GM23248 (cell line): ENCODE measurements at regions not wholly inside any gene's neighbourhood (a gene's known extent, or its start where the extent isn't known, plus 50 kb on each side); places are given as distances from the start of the nearest gene placed in this dataset.

Experiments used
- DNase-seq: peaks from one replicate; pipeline ENCODE4 v3.0.0-alpha.2; 2015
- H2AFZ ChIP-seq: fragments of 200-600 bp; sonication (generic); 2 replicates; pipeline ENCODE4 v1.6.1; 2016; ENCODE audit warnings: antibody characterized with exemption
- H3F3A ChIP-seq: fragments of 200-600 bp; sonication (generic); 2 replicates; pipeline ENCODE4 v1.6.1; 2016; ENCODE audit warnings: mild to moderate bottlenecking, antibody characterized with exemption, mixed run types; ENCODE audit not compliant: insufficient read depth
- H3K27ac ChIP-seq: fragments of 200-600 bp; sonication (generic); 2 replicates; pipeline ENCODE4 v1.5.1; 2016; ENCODE audit warnings: mild to moderate bottlenecking
- H3K27me3 ChIP-seq: fragments of 200-600 bp; sonication (generic); replicated peaks from 2 replicates; pipeline ENCODE4 v1.6.1; 2016; ENCODE audit warnings: mild to moderate bottlenecking; ENCODE audit not compliant: insufficient read depth
- H3K36me3 ChIP-seq: fragments of 200-600 bp; sonication (generic); 2 replicates; pipeline ENCODE4 v1.6.1; 2016; ENCODE audit warnings: low read depth, mild to moderate bottlenecking
- H3K4me1 ChIP-seq: fragments of 200-600 bp; sonication (generic); 2 replicates; pipeline ENCODE4 v1.6.1; 2016; ENCODE audit warnings: mild to moderate bottlenecking; ENCODE audit not compliant: insufficient read depth
- H3K4me2 ChIP-seq: fragments of 200-600 bp; sonication (generic); one replicate; pipeline ENCODE4 v1.6.1; 2016; ENCODE audit warnings: mild to moderate bottlenecking; ENCODE audit not compliant: unreplicated experiment
- H3K4me3 ChIP-seq: fragments of 200-600 bp; sonication (generic); 2 replicates; pipeline ENCODE4 v1.5.1; 2016; ENCODE audit warnings: mild to moderate bottlenecking
- H3K79me2 ChIP-seq: fragments of 200-600 bp; sonication (generic); 2 replicates; pipeline ENCODE4 v1.6.1; 2016; ENCODE audit warnings: mild to moderate bottlenecking; ENCODE audit not compliant: insufficient read depth
- H3K9ac ChIP-seq: fragments of 200-600 bp; sonication (generic); 2 replicates; pipeline ENCODE4 v1.6.1; 2016; ENCODE audit warnings: mild to moderate bottlenecking
- H3K9me2 ChIP-seq: fragments of 200-600 bp; sonication (generic); 2 replicates; pipeline ENCODE4 v1.6.1; 2016; ENCODE audit warnings: mixed run types, mild to moderate bottlenecking, moderate library complexity; ENCODE audit not compliant: insufficient read depth
- H3K9me3 ChIP-seq: fragments of 200-600 bp; sonication (generic); one replicate; pipeline ENCODE4 v1.6.1; 2017; ENCODE audit warnings: low read depth
- H4K20me1 ChIP-seq: fragments of 200-600 bp; sonication (generic); 2 replicates; pipeline ENCODE4 v1.6.0; 2016; ENCODE audit not compliant: insufficient read depth
- EZH2 ChIP-seq: fragments of 200-600 bp; sonication (generic); IDR thresholded peaks from 2 replicates; pipeline ENCODE4 v1.6.1; 2018; ENCODE audit warnings: antibody characterized with exemption, mild to moderate bottlenecking; ENCODE audit not compliant: insufficient read depth, poor library complexity, severe bottlenecking
- EZH2phosphoT487 ChIP-seq: fragments of 200-600 bp; sonication (generic); IDR thresholded peaks from 2 replicates; pipeline ENCODE4 v1.6.1; 2018; ENCODE audit warnings: antibody characterized with exemption, moderate library complexity, mild to moderate bottlenecking, low read depth; ENCODE audit not compliant: insufficient read depth
- WGBS, 2 experiments: methylation state at CpG; one replicate each; pipeline ENCODE4 v1.1.6; 2015 to 2017; ENCODE audit warnings: low lambda C conversion rate in 2 of 2, low coverage in 1 of 2; ENCODE audit errors: missing lambda C conversion rate in 2 of 2; 5-methylcytosine and 5-hydroxymethylcytosine counted together
- in situ Hi-C: fragments of 300-500 bp; cut with MboI; formaldehyde crosslinking; loops from 2 replicates; pipeline ENCODE4 v1.15.0; 2020

DNA sequence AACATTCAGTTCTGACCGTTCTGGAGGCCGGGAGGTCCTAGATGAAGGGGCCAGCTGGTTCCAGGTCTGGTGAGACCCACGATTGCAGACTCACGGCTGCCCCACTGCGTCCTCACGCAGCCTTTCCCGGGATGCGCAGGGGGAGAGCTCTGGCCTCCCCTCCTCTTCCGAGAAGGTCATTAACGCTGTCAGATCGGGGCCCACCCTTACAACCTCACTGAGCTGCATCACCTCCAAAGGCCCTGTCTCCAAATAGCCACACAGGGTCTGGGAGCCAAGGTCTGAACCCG is 66.6 kb upstream of the PPP1R26 start:
- Histone ChIP-seq H3K4me3 (no peak overlapping the region), H3F3A (no peaks in the 10 kb centered on the region), H3K36me3 (no peaks in the 10 kb centered on the region), H3K9me3 (no peaks in the 10 kb centered on the region), H3K79me2 (no peaks in the 10 kb centered on the region), H3K4me1 (no peaks in the 10 kb centered on the region), H2AFZ (no peak overlapping the region), H4K20me1 (no peaks in the 10 kb centered on the region), H3K27ac (no peak overlapping the region), H3K27me3 (0 out of 2 replicates have a peak, but pooled peaks cover 4% of the 10 kb centered on the region), H3K9me2 (no peaks in the 10 kb centered on the region), H3K4me2 (no peak overlapping the region), H3K9ac (no peak overlapping the region)
- 50 to 52% methylated on average over 12 of the region's 12 CpGs for WGBS, 2 experiments
- in situ Hi-C loops = no loop called here
- no peak for TF ChIP-seq EZH2
- TF ChIP-seq EZH2phosphoT487 = no peak
- DNase-seq = no peak

DNA sequence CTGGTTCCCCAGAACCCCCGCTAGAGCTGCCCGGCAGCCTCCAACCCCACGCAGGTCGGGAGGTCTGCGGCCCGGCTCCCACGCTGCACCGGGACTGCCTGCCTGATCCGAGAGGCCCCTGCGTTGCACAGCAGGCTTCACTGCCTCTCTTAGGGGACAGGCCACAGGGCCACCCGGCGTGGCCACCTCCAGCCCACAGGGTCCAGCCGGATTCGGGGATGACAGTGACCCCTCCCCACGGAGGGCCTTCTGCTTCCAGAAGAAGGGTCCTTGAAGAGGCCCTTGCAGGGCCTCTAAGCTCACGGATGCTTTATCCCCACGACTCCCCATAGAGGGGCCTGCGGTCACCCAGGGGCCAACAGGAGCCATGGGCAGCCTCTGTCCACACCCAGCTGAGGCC is 66.1 kb upstream of the PPP1R26 start:
- 82 to 83% methylated on average over 14 to 18 of the region's 18 CpGs for WGBS, 2 experiments
- no peaks in the 10 kb centered on the region for H3K9me3 ChIP-seq
- H4K20me1 ChIP-seq = no peaks in the 10 kb centered on the region
- no peak overlapping the region for H3K9ac ChIP-seq
- no peak for DNase-seq
- TF ChIP-seq EZH2 (no peak), EZH2phosphoT487 (no peak)
- no peak overlapping the region for H3K4me2 ChIP-seq
- H3K36me3 ChIP-seq = no peaks in the 10 kb centered on the region
- no peaks in the 10 kb centered on the region for H3K9me2 ChIP-seq
- no peak overlapping the region for H3K27ac ChIP-seq
- H2AFZ ChIP-seq = no peak overlapping the region
- H3K79me2 ChIP-seq = no peaks in the 10 kb centered on the region
- in situ Hi-C loops = no loop called here
- H3K4me1 ChIP-seq = no peaks in the 10 kb centered on the region
- no peak overlapping the region for H3K4me3 ChIP-seq
- no peaks in the 10 kb centered on the region for H3F3A ChIP-seq
- 0 out of 2 replicates have a peak, but pooled peaks cover 4% of the 10 kb centered on the region for H3K27me3 ChIP-seq

DNA sequence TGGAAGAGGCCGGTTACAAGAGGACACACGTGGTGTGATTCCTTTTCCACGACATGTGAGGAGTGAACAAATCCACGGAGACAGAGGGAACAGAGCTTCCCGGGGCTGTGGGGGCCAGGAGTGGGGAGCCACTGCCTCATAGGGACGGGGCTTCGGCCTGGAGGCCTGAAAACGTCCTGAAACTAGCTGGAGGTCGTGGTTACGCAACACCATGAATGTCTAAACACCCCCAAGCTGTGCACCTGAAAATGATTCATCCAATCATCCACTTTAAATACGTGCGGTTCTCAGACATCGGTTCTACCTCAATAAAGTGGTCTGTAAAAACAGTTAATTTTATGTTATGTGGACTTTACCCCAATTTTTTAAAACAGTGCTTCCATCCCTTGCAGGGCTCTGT is 65.3 kb upstream of the PPP1R26 start:
- Histone ChIP-seq H3K27ac (no peak overlapping the region), H3K4me2 (no peak overlapping the region), H3K4me1 (no peaks in the 10 kb centered on the region), H3K9me2 (no peaks in the 10 kb centered on the region), H3K27me3 (0 out of 2 replicates have a peak, but pooled peaks cover 4% of the 10 kb centered on the region), H4K20me1 (no peaks in the 10 kb centered on the region), H3K4me3 (no peak overlapping the region), H3K9ac (no peak overlapping the region), H3F3A (no peaks in the 10 kb centered on the region), H3K36me3 (no peaks in the 10 kb centered on the region), H3K79me2 (no peaks in the 10 kb centered on the region), H2AFZ (no peak overlapping the region), H3K9me3 (no peaks in the 10 kb centered on the region)
- DNase-seq = no peak
- 72 to 73% methylated on average over 13 of the region's 13 CpGs for WGBS, 2 experiments
- TF ChIP-seq EZH2phosphoT487 (no peak), EZH2 (no peak)
- in situ Hi-C loops = no loop called here

DNA sequence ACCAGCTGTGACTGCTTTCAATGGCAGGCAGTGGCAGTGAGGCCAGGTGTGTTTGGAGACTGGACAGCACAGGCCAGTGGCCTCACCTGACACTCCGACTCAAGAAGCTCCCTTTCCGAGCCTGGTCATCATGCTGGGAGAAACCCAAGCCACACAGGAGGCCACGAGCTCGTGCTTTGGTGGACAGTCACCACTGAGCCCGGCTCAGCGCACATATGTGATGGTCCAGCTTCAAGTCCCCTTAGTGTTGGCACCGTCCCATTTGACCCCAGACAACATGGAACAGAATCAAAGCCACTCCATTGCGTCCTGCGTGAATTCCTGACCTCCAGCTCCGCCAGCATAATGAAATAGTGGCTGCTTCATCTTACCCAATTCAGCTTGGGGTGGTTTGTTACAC is 64.0 kb upstream of the PPP1R26 start:
- Histone ChIP-seq H2AFZ (no peak overlapping the region), H3F3A (no peaks in the 10 kb centered on the region), H3K4me3 (no peak overlapping the region), H3K36me3 (no peaks in the 10 kb centered on the region), H3K27me3 (no peaks in the 10 kb centered on the region), H3K4me2 (no peak overlapping the region), H3K9ac (no peak overlapping the region), H3K4me1 (no peaks in the 10 kb centered on the region), H4K20me1 (no peaks in the 10 kb centered on the region), H3K9me3 (no peaks in the 10 kb centered on the region), H3K27ac (no peak overlapping the region), H3K79me2 (no peaks in the 10 kb centered on the region), H3K9me2 (no peaks in the 10 kb centered on the region)
- in situ Hi-C loops = no loop called here
- no peak for DNase-seq
- WGBS, 2 experiments = 62 to 70% methylated on average over 7 to 10 of the region's 10 CpGs
- TF ChIP-seq EZH2 = no peak
- TF ChIP-seq EZH2phosphoT487 = no peak

DNA sequence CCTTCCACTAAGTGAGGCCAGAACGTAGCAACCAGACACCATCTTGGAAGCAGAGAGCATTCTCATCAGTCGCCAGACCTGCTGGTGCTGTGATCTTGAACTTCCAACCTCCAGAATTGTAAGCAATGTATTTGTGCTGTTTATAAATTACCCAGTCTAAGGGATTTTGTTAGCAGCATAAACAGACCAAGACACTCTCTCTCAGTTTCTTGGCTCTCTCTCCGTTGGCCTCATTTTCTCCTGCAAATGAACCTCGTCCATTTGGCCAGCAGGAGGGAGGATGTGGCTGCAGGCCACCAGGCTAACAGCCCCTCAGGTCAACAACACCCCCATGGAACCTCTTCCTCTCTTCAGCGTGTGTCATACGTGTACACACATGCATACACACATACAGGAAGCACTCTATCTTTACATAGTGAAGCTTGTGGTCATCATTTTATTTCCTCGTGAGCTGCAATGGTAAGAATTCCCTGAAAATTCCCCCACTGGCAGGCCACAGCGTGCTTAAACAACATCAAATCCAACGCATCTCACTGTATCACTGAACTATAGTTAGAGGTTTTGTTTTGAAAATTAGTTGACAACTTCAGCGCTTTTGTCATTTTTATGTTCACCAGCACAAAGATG is 62.8 kb upstream of the PPP1R26 start:
- Histone ChIP-seq H3K9me2 (no peaks in the 10 kb centered on the region), H3F3A (no peaks in the 10 kb centered on the region), H3K4me3 (no peak overlapping the region), H3K36me3 (no peaks in the 10 kb centered on the region), H3K27me3 (no peaks in the 10 kb centered on the region), H3K4me2 (no peak overlapping the region), H3K4me1 (no peaks in the 10 kb centered on the region), H3K9ac (no peak overlapping the region), H3K9me3 (no peaks in the 10 kb centered on the region), H3K27ac (no peak overlapping the region), H3K79me2 (no peaks in the 10 kb centered on the region), H4K20me1 (no peaks in the 10 kb centered on the region), H2AFZ (no peak overlapping the region)
- DNase-seq = no peak
- 57 to 60% methylated on average over 10 of the region's 10 CpGs for WGBS, 2 experiments
- TF ChIP-seq EZH2 (no peak), EZH2phosphoT487 (no peak)
- in situ Hi-C loops = no loop called here
